ENCODE measurements at regions not wholly inside any gene's neighbourhood (a gene's known extent, or its start where the extent isn't known, plus 50 kb on each side); places are given as distances from the start of the nearest gene placed in this dataset.

DNA sequence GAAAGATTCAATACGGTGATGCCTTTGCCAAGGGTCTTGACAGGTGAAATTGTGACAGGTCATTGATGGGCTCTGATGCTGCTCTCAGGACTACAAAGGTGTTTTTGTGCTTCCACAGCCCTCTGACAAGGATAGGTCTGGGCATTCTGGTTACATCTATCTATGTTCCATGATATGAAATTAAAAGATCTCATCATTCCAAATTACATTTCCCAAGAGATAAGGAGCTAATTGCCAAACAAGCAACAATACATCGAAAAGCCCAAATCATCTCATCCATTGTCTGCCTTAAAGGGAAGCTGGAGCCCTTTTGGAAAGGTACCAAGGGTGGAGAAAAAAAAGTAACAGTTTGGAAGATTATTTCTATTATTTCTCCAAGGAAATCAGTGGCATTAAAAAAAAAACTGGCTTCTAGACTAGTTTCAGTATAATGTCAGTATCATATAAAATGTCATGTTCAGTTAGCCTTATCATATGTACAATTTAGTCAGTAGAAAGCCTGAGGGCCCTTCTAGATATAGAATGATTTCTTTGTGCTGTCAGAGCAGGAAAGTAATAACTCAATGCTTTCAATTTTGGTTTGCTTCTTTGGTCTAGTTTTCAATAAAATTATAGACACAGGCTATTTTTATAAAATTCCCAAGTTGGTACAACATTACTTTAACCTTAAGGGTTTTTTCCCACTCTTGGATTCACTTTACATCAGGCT, 224.5 kb upstream of the GPRIN3 start:
- peaks cover 1% of the 10 kb centered on the region for H3K27me3 Mint-ChIP-seq (ENCODE audit: low read depth)
- TF ChIP-seq, protein P1, sequence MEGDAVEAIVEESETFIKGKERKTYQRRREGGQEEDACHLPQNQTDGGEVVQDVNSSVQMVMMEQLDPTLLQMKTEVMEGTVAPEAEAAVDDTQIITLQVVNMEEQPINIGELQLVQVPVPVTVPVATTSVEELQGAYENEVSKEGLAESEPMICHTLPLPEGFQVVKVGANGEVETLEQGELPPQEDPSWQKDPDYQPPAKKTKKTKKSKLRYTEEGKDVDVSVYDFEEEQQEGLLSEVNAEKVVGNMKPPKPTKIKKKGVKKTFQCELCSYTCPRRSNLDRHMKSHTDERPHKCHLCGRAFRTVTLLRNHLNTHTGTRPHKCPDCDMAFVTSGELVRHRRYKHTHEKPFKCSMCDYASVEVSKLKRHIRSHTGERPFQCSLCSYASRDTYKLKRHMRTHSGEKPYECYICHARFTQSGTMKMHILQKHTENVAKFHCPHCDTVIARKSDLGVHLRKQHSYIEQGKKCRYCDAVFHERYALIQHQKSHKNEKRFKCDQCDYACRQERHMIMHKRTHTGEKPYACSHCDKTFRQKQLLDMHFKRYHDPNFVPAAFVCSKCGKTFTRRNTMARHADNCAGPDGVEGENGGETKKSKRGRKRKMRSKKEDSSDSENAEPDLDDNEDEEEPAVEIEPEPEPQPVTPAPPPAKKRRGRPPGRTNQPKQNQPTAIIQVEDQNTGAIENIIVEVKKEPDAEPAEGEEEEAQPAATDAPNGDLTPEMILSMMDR (IDR thresholded peaks at IDR 0.05; ENCODE audit: unreplicated experiment), result no peak
- no peak overlapping the region for H3K4me3 Mint-ChIP-seq
- peaks cover 16% of the 10 kb centered on the region for H3K4me1 Mint-ChIP-seq
- peaks cover 7% of the 10 kb centered on the region for H3K9me3 Mint-ChIP-seq
- DNase-seq (ENCODE audit: low spot score in 2 of 2, unreplicated experiment in 2 of 2), result no peak
- H3K36me3 Mint-ChIP-seq, result no peaks in the 10 kb centered on the region
- H3K27ac Mint-ChIP-seq, result no peak overlapping the region

GRCh38 chr4:89528526-89529133, 221.0 kb upstream of the GPRIN3 start:
- Mint-ChIP-seq H3K27ac (no peak overlapping the region), H3K4me1 (peaks cover 16% of the 10 kb centered on the region), H3K4me3 (no peak overlapping the region), H3K27me3 (ENCODE audit: low read depth) (no peaks in the 10 kb centered on the region), H3K9me3 (peaks cover 8% of the 10 kb centered on the region), H3K36me3 (no peaks in the 10 kb centered on the region)
- DNase-seq (ENCODE audit: low spot score in 2 of 2, unreplicated experiment in 2 of 2), result no peak
- TF ChIP-seq, protein P1 (IDR thresholded peaks at IDR 0.05; ENCODE audit: unreplicated experiment), result no peak

- Mint-ChIP-seq H3K27ac (no peak overlapping the region), H3K9me3 (peaks cover 8% of the 10 kb centered on the region), H3K36me3 (no peaks in the 10 kb centered on the region)
Observed at GRCh38 chr4:89521826-89522225, 214.2 kb upstream of the GPRIN3 start.

DNA sequence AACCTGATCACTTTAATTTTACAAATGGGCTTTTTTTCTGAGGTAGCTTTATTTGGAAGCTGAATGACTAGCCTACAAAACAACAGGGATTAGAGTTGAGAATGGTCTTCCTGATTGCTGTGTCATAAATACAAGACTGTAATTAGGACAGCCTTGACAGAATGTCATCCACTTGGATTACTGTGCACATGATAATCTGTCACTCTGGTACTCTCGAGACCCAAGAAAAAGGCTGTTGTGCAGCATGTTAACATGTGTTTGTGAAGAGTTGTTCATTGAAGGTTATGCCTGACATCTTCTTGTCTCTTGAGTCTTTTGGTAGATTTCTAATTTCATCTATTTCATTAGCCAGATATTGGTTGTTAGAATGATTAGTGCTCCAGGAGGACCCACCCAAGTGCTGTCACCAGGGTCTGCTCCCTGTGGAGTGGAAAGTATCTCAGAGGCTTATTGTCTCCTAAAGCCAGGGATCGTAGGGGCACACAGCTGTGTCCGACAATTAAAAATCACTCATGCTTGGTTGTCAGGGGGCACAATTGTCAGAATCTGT, 212.2 kb upstream of the GPRIN3 start:
- TF ChIP-seq, protein P1 (IDR thresholded peaks at IDR 0.05; ENCODE audit: unreplicated experiment), result no peak
- no peak overlapping the region for H3K27ac Mint-ChIP-seq
- peaks cover 17% of the 10 kb centered on the region for H3K27me3 Mint-ChIP-seq (ENCODE audit: low read depth)
- H3K9me3 Mint-ChIP-seq, result no peaks in the 10 kb centered on the region
- H3K4me1 Mint-ChIP-seq, result no peaks in the 10 kb centered on the region
- H3K36me3 Mint-ChIP-seq, result no peaks in the 10 kb centered on the region
- no peak overlapping the region for H3K4me3 Mint-ChIP-seq
- DNase-seq (ENCODE audit: low spot score in 2 of 2, unreplicated experiment in 2 of 2), result no peak

More at GRCh38 chr4:89521826-89522225, 214.2 kb upstream of the GPRIN3 start:
- TF ChIP-seq, protein P1 (IDR thresholded peaks at IDR 0.05; ENCODE audit: unreplicated experiment), result no peak
- Mint-ChIP-seq H3K4me1 (no peaks in the 10 kb centered on the region), H3K27me3 (ENCODE audit: low read depth) (peaks cover 17% of the 10 kb centered on the region), H3K4me3 (no peak overlapping the region)
- DNase-seq (ENCODE audit: low spot score in 2 of 2, unreplicated experiment in 2 of 2), result no peak

DNA sequence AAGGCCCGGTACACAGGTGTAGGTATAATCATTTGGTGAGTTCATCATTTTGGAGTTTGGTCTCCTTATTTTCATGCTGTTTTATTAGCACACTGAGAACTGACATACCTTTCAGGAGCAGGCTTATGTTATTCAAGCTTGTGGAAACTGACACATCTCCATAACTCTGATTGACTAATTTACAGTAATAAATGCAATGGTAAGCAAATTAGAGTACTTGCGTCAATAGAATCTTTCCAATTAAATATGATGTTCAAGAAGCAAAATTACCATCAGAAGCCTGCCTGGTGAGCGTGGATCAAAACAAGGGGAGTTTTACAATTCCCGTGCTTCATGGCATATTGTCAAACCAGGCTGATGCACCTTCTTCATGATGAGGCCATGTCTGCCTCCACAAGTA, 210.7 kb upstream of the GPRIN3 start:
- Mint-ChIP-seq H3K27me3 (ENCODE audit: low read depth) (peaks cover 21% of the 10 kb centered on the region), H3K27ac (no peak overlapping the region), H3K4me1 (no peaks in the 10 kb centered on the region), H3K4me3 (no peak overlapping the region), H3K9me3 (no peaks in the 10 kb centered on the region), H3K36me3 (no peaks in the 10 kb centered on the region)
- no peak for DNase-seq (ENCODE audit: low spot score in 2 of 2, unreplicated experiment in 2 of 2)
- TF ChIP-seq, protein P1 (IDR thresholded peaks at IDR 0.05; ENCODE audit: unreplicated experiment), result no peak

Data from mesothelial cell of epicardium (in vitro differentiated cells).